GM23248 (cell line): ENCODE measurements at regions not wholly inside any gene's neighbourhood (a gene's known extent, or its start where the extent isn't known, plus 50 kb on each side); places are given as distances from the start of the nearest gene placed in this dataset.

Experiments
- EZH2 ChIP-seq: fragments of 200-600 bp; sonication (generic); IDR thresholded peaks from 2 replicates; pipeline ENCODE4 v1.6.1; 2018; ENCODE audit warnings: antibody characterized with exemption, mild to moderate bottlenecking; ENCODE audit not compliant: insufficient read depth, poor library complexity, severe bottlenecking
- EZH2phosphoT487 ChIP-seq: fragments of 200-600 bp; sonication (generic); IDR thresholded peaks from 2 replicates; pipeline ENCODE4 v1.6.1; 2018; ENCODE audit warnings: antibody characterized with exemption, moderate library complexity, mild to moderate bottlenecking, low read depth; ENCODE audit not compliant: insufficient read depth

- TF ChIP-seq EZH2phosphoT487, result no peak
- no peak for TF ChIP-seq EZH2
Measured at GRCh38 chr7:106563466-106564150, 97.3 kb downstream of the CCDC71L start.
